ENCODE measurements at regions not wholly inside any gene's neighbourhood (a gene's known extent, or its start where the extent isn't known, plus 50 kb on each side); places are given as distances from the start of the nearest gene placed in this dataset.

DNA sequence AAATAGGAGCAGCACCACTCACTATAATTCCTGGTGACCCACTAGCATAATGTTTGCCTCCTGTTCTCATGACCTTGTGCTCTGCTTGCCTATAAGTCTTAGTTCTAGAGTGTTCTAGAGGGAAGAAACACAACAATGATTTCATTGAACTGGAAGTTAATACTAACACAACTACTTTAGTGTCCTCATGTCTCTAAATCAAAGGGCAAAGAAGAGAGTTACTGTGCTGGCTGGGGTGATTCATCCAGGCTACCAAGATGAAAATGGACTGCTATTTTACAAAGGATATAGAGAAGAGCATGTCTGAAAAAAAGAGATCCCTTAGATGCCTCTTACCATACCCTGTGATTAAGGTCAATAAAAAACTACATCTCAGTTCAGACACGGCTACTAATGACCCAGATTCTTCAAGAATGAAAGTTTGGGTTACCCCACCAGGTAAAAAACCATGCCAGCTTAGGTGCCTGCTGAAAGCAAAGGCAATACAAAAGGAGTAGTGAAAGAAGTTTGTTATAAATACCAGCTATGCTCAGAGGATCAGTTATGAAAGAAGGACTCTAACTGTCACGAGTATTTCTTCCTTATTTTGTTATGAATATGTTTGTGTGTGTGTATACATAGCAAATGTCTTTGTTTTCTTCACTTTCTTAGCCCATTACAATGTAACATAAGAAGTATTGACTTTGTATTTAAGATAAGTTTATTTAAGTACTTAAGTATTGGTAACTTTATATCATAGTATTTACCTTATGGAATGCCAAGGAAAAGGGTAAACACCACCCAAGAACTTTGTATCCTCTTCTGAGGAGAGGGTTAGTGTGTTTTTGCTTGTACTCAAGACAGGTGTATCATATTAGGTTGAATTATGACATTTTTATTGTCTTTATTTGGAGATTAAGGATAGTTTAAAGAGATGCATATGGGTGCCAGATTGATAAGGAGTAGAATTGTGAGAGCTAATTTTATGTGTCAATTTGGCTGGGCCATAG lies 314.1 kb upstream of the PTGER4 start:
- H3K9ac ChIP-seq (ENCODE audit: low read length) = no peak overlapping the region
- peak; percentile 23 for DNase-seq
- H3K4me3 ChIP-seq (ENCODE audit: low read length) = no peak overlapping the region
- no peaks in the 10 kb centered on the region for H3K36me3 ChIP-seq (ENCODE audit: low read depth, low read length)
- no peaks in the 10 kb centered on the region for H3K9me3 ChIP-seq (ENCODE audit: low read length)
- no peak overlapping the region for H3K4me2 ChIP-seq (ENCODE audit: low read length)
- BruUV-seq (replicated peaks) = no TSS peak
- H4K20me1 ChIP-seq (ENCODE audit: low read length) = no peaks in the 10 kb centered on the region
- no peaks in the 10 kb centered on the region for H3F3A ChIP-seq (ENCODE audit: low read length, unreplicated experiment)
- no peaks in the 10 kb centered on the region for H3K27me3 ChIP-seq (ENCODE audit: low read length)
- no peak overlapping the region for H3K27ac ChIP-seq (ENCODE audit: low read length)
- ChIA-PET CTCF (no interaction called here), POLR2A (ENCODE audit: unreplicated experiment) (no interaction called here)
- no peaks in the 10 kb centered on the region for H3K79me2 ChIP-seq (ENCODE audit: low read length)
- intact Hi-C loops (cut with micrococcal nuclease) = no loop called here
- no peaks in the 10 kb centered on the region for H3K9me2 ChIP-seq (replicated peaks; ENCODE audit: low read length)
- peak; percentile 42 for ATAC-seq
- TF ChIP-seq EZH2phosphoT487 (IDR thresholded peaks at IDR 0.05; ENCODE audit: borderline replicate concordance, low read length) = no peak
- TF ChIP-seq EZH2 (IDR thresholded peaks at IDR 0.05; ENCODE audit: low read length, unreplicated experiment) = no peak
- TF ChIP-seq, protein P1, sequence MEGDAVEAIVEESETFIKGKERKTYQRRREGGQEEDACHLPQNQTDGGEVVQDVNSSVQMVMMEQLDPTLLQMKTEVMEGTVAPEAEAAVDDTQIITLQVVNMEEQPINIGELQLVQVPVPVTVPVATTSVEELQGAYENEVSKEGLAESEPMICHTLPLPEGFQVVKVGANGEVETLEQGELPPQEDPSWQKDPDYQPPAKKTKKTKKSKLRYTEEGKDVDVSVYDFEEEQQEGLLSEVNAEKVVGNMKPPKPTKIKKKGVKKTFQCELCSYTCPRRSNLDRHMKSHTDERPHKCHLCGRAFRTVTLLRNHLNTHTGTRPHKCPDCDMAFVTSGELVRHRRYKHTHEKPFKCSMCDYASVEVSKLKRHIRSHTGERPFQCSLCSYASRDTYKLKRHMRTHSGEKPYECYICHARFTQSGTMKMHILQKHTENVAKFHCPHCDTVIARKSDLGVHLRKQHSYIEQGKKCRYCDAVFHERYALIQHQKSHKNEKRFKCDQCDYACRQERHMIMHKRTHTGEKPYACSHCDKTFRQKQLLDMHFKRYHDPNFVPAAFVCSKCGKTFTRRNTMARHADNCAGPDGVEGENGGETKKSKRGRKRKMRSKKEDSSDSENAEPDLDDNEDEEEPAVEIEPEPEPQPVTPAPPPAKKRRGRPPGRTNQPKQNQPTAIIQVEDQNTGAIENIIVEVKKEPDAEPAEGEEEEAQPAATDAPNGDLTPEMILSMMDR (conservative IDR thresholded peaks at IDR 0.05; ENCODE audit: low read depth, low read length) = no peak
- 0 out of 2 replicates have a peak, but pooled peaks cover 3% of the 10 kb centered on the region for H3K4me1 ChIP-seq (ENCODE audit: insufficient read depth, low read length)
- H2AFZ ChIP-seq (ENCODE audit: low read length) = no peak overlapping the region

DNA sequence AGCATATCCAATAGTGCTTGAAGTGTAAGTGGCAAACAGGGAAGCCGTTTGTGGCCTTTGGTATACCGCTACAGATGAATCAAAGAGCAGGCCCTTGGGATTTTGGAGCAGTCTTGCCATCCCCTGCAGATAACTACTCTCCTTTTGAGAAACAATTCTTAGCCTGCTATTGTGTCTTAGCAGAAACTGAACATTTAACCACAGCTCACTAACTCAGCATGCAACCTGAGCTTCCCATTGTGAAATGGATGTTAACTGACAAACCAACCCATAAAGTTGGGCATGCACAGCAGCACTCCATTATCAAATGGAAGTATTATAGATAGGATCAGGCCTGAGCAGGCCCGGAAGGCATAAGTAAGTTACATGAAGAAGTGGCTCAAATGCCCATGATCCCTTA lies 315.3 kb upstream of the PTGER4 start:
- Histone ChIP-seq H3K9ac (ENCODE audit: low read length) (no peak overlapping the region), H3K36me3 (ENCODE audit: low read depth, low read length) (no peaks in the 10 kb centered on the region), H3K79me2 (ENCODE audit: low read length) (no peaks in the 10 kb centered on the region), H3K27ac (ENCODE audit: low read length) (no peak overlapping the region), H3K4me3 (ENCODE audit: low read length) (no peak overlapping the region), H3K9me2 (replicated peaks; ENCODE audit: low read length) (no peaks in the 10 kb centered on the region), H3K4me1 (ENCODE audit: insufficient read depth, low read length) (0 out of 2 replicates have a peak, but pooled peaks cover 3% of the 10 kb centered on the region), H4K20me1 (ENCODE audit: low read length) (no peaks in the 10 kb centered on the region), H3K9me3 (ENCODE audit: low read length) (no peaks in the 10 kb centered on the region), H3K4me2 (ENCODE audit: low read length) (no peak overlapping the region), H3K27me3 (ENCODE audit: low read length) (no peaks in the 10 kb centered on the region), H3F3A (ENCODE audit: low read length, unreplicated experiment) (no peaks in the 10 kb centered on the region), H2AFZ (ENCODE audit: low read length) (no peak overlapping the region)
- intact Hi-C loops (cut with micrococcal nuclease) = no loop called here
- ChIA-PET CTCF (no interaction called here), POLR2A (ENCODE audit: unreplicated experiment) (no interaction called here)
- DNase-seq = no peak
- BruUV-seq (replicated peaks) = no TSS peak
- TF ChIP-seq, protein P1 (conservative IDR thresholded peaks at IDR 0.05; ENCODE audit: low read depth, low read length) = no peak
- TF ChIP-seq EZH2 (IDR thresholded peaks at IDR 0.05; ENCODE audit: low read length, unreplicated experiment) (no peak), EZH2phosphoT487 (IDR thresholded peaks at IDR 0.05; ENCODE audit: borderline replicate concordance, low read length) (no peak)
- ATAC-seq = no peak

DNA sequence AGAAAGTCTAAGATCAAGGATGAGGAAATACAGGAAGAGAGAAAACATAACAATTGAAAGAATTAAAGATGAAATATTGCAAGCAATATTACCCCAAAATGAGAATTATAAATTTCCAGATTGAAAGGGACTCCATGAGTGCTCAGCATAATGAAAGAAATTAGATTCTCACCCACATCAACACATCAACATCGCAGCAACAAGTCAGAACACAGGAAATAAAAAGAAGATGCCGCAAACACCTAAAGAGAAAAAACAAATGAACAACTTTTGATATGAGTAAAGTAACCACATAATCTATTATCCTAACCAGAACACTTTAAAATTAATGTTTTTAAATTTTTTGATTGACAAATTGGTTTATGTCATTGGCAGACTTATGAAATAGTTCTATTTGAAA lies 318.3 kb upstream of the PTGER4 start:
- ATAC-seq = no peak
- Histone ChIP-seq H3K27ac (ENCODE audit: low read length) (no peak overlapping the region), H4K20me1 (ENCODE audit: low read length) (no peaks in the 10 kb centered on the region), H3K4me1 (ENCODE audit: insufficient read depth, low read length) (0 out of 2 replicates have a peak, but pooled peaks cover 3% of the 10 kb centered on the region), H3K79me2 (ENCODE audit: low read length) (no peaks in the 10 kb centered on the region), H3K9me3 (ENCODE audit: low read length) (no peaks in the 10 kb centered on the region), H3K27me3 (ENCODE audit: low read length) (no peaks in the 10 kb centered on the region), H3F3A (ENCODE audit: low read length, unreplicated experiment) (no peaks in the 10 kb centered on the region), H3K4me2 (ENCODE audit: low read length) (no peak overlapping the region), H3K4me3 (ENCODE audit: low read length) (no peak overlapping the region), H3K9ac (ENCODE audit: low read length) (no peak overlapping the region), H2AFZ (ENCODE audit: low read length) (no peak overlapping the region), H3K9me2 (replicated peaks; ENCODE audit: low read length) (no peaks in the 10 kb centered on the region), H3K36me3 (ENCODE audit: low read depth, low read length) (no peaks in the 10 kb centered on the region)
- no peak for DNase-seq
- BruUV-seq (replicated peaks) = no TSS peak
- ChIA-PET CTCF (no interaction called here), POLR2A (ENCODE audit: unreplicated experiment) (no interaction called here)
- intact Hi-C loops (cut with micrococcal nuclease) = no loop called here
- TF ChIP-seq, protein P1 (conservative IDR thresholded peaks at IDR 0.05; ENCODE audit: low read depth, low read length) = no peak
- TF ChIP-seq EZH2 (IDR thresholded peaks at IDR 0.05; ENCODE audit: low read length, unreplicated experiment) (no peak), EZH2phosphoT487 (IDR thresholded peaks at IDR 0.05; ENCODE audit: borderline replicate concordance, low read length) (no peak)
